Endodermal cell (in vitro differentiated cells): ENCODE measurements at regions not wholly inside any gene's neighbourhood (a gene's known extent, or its start where the extent isn't known, plus 50 kb on each side); places are given as distances from the start of the nearest gene placed in this dataset.

Experiments
- DNase-seq: peaks from one replicate; pipeline ENCODE4 v3.0.0-alpha.2; 2017
- H3K27ac ChIP-seq: 2 replicates; pipeline ENCODE4 v1.5.1; 2013; ENCODE audit warnings: mild to moderate bottlenecking, low read depth, low read length, moderate library complexity
- H3K27me3 ChIP-seq: 2 replicates; pipeline ENCODE4 v1.6.1; 2013; ENCODE audit warnings: mild to moderate bottlenecking, low read length, moderate library complexity; ENCODE audit not compliant: insufficient read depth, control insufficient read depth, poor library complexity, severe bottlenecking
- H3K36me3 ChIP-seq: 2 replicates; pipeline ENCODE4 v1.7.0; 2013; ENCODE audit warnings: mild to moderate bottlenecking, low read length, moderate library complexity; ENCODE audit not compliant: control insufficient read depth, insufficient read depth
- H3K4me1 ChIP-seq: one replicate; pipeline ENCODE4 v1.7.0; 2013; ENCODE audit warnings: low read length; ENCODE audit not compliant: control insufficient read depth, insufficient read depth
- H3K4me3 ChIP-seq: 2 replicates; pipeline ENCODE4 v1.5.1; 2013; ENCODE audit warnings: mild to moderate bottlenecking, low read length, moderate library complexity
- H3K9ac ChIP-seq: 2 replicates; pipeline ENCODE4 v1.6.1; 2013; ENCODE audit warnings: mild to moderate bottlenecking, low read length, moderate library complexity; ENCODE audit not compliant: poor library complexity, severe bottlenecking; ENCODE audit errors: extremely low read depth
- H3K9me3 ChIP-seq: 2 replicates; pipeline ENCODE4 v1.6.1; 2013; ENCODE audit warnings: mild to moderate bottlenecking, low read length, moderate library complexity; ENCODE audit not compliant: control insufficient read depth
- H3K27ac Mint-ChIP-seq: 2 replicates; pipeline ENCODE4 v1.8.0; 2020; ENCODE audit warnings: mixed read lengths
- H3K27me3 Mint-ChIP-seq: 2 replicates; pipeline ENCODE4 v1.8.0; 2021; ENCODE audit warnings: mild to moderate bottlenecking, mixed read lengths; ENCODE audit not compliant: insufficient read depth
- H3K36me3 Mint-ChIP-seq: 2 replicates; pipeline ENCODE4 v1.8.0; 2020; ENCODE audit warnings: low read depth, mixed read lengths
- H3K4me1 Mint-ChIP-seq: 2 replicates; pipeline ENCODE4 v1.8.0; 2020; ENCODE audit warnings: mixed read lengths
- H3K4me3 Mint-ChIP-seq: 2 replicates; pipeline ENCODE4 v1.8.0; 2020; ENCODE audit warnings: mild to moderate bottlenecking, moderate library complexity, mixed read lengths
- H3K9me3 Mint-ChIP-seq: 2 replicates; pipeline ENCODE4 v1.8.0; 2020; ENCODE audit warnings: mild to moderate bottlenecking, mixed read lengths
- WGBS, 2 experiments: methylation state at CpG; one replicate each; pipeline versions ENCODE4 v1.1.5 to v1.1.7; 2013; ENCODE audit warnings: missing lambda C conversion rate in 2 of 2, mixed read lengths in 1 of 2; ENCODE audit not compliant: insufficient coverage in 1 of 2, insufficient read length in 1 of 2; 5-methylcytosine and 5-hydroxymethylcytosine counted together
- TF ChIP-seq, protein P1 (sequence below): fragments of 200-600 bp; sonication (generic); conservative IDR thresholded peaks from 2 replicates; pipeline ENCODE4 v1.5.0; 2021; ENCODE audit warnings: antibody characterized with exemption, mild to moderate bottlenecking

- Mint-ChIP-seq H3K36me3 (peaks cover 5% of the 10 kb centered on the region), H3K9me3 (peaks cover 14% of the 10 kb centered on the region), H3K27me3 (no peaks in the 10 kb centered on the region), H3K4me3 (no peak overlapping the region), H3K4me1 (peaks cover 9% of the 10 kb centered on the region), H3K27ac (no peak overlapping the region)
- Histone ChIP-seq H3K36me3 (no peaks in the 10 kb centered on the region), H3K27me3 (no peaks in the 10 kb centered on the region), H3K4me1 (no peaks in the 10 kb centered on the region), H3K27ac (no peak overlapping the region), H3K9ac (no peak overlapping the region), H3K4me3 (no peak overlapping the region), H3K9me3 (peaks cover 4% of the 10 kb centered on the region)
- DNase-seq = no peak
- 90% methylated on average over 1 of the region's 1 CpG; no CpG with 5 or more reads in 1 of the 2 experiments for WGBS, 2 experiments
- TF ChIP-seq, protein P1, sequence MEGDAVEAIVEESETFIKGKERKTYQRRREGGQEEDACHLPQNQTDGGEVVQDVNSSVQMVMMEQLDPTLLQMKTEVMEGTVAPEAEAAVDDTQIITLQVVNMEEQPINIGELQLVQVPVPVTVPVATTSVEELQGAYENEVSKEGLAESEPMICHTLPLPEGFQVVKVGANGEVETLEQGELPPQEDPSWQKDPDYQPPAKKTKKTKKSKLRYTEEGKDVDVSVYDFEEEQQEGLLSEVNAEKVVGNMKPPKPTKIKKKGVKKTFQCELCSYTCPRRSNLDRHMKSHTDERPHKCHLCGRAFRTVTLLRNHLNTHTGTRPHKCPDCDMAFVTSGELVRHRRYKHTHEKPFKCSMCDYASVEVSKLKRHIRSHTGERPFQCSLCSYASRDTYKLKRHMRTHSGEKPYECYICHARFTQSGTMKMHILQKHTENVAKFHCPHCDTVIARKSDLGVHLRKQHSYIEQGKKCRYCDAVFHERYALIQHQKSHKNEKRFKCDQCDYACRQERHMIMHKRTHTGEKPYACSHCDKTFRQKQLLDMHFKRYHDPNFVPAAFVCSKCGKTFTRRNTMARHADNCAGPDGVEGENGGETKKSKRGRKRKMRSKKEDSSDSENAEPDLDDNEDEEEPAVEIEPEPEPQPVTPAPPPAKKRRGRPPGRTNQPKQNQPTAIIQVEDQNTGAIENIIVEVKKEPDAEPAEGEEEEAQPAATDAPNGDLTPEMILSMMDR = no peak
Observed at GRCh38 chr6:80640176-80640575, 533.7 kb downstream of the BCKDHB start.

DNA sequence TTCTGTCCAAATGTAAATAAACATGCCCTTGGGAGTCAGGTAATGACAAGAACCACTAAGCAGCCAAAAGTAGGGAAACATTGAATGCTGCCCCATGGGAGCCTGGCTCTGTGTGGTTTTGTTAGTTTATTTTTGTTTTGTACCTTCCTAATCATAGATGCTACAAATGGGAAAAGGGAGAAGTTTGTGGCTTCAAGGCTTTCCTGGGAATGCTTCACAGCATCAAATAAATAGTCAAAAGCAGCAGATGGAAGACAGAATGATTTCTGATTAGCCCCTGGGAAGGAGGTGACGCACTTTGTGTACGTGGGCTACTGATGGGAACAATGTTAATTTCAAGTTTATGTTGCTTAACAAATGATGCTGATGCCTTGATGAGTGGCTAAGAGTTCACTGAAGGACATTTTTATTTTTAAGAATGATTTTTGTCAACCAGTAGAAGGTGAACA lies 532.7 kb downstream of the BCKDHB start:
- peak overlapping the region; percentile 6 for H3K27ac Mint-ChIP-seq

GRCh38 chr6:80638213-80639055 lies 532.0 kb downstream of the BCKDHB start:
- WGBS, 2 experiments = 75 to 78% methylated on average over 6 to 8 of the region's 9 CpGs
- peak overlapping the region; percentile 33 for H3K27ac Mint-ChIP-seq
- Histone ChIP-seq H3K9me3 (no peaks in the 10 kb centered on the region), H3K4me3 (no peak overlapping the region), H3K9ac (no peak overlapping the region), H3K4me1 (no peaks in the 10 kb centered on the region), H3K36me3 (no peaks in the 10 kb centered on the region), H3K27ac (no peak overlapping the region), H3K27me3 (no peaks in the 10 kb centered on the region)
- H3K9me3 Mint-ChIP-seq = peaks cover 5% of the 10 kb centered on the region
- DNase-seq = peak; percentile 71
- no peaks in the 10 kb centered on the region for H3K36me3 Mint-ChIP-seq
- TF ChIP-seq, protein P1 = no peak
- H3K4me1 Mint-ChIP-seq = peaks cover 9% of the 10 kb centered on the region
- H3K27me3 Mint-ChIP-seq = no peaks in the 10 kb centered on the region
- H3K4me3 Mint-ChIP-seq = no peak overlapping the region

More for the DNA sequence above, 532.7 kb downstream of the BCKDHB start:
- TF ChIP-seq, protein P1 = no peak
- no peaks in the 10 kb centered on the region for H3K27me3 Mint-ChIP-seq
- no peaks in the 10 kb centered on the region for H3K4me1 ChIP-seq
- H3K4me1 Mint-ChIP-seq = peaks cover 9% of the 10 kb centered on the region
- no peaks in the 10 kb centered on the region for H3K36me3 Mint-ChIP-seq
- DNase-seq = no peak
- H3K4me3 ChIP-seq = no peak overlapping the region
- H3K9me3 Mint-ChIP-seq = peaks cover 5% of the 10 kb centered on the region
- WGBS, 2 experiments = 94 to 95% methylated on average over 2 of the region's 2 CpGs
- H3K9me3 ChIP-seq = no peaks in the 10 kb centered on the region
- H3K27me3 ChIP-seq = no peaks in the 10 kb centered on the region
- H3K27ac ChIP-seq = no peak overlapping the region
- H3K36me3 ChIP-seq = no peaks in the 10 kb centered on the region
- no peak overlapping the region for H3K9ac ChIP-seq
- H3K4me3 Mint-ChIP-seq = no peak overlapping the region
